ENCODE measurements at regions not wholly inside any gene's neighbourhood (a gene's known extent, or its start where the extent isn't known, plus 50 kb on each side); places are given as distances from the start of the nearest gene placed in this dataset.
A peak's percentile ranks its signal among the peaks of the same experiment; 100 is the strongest.

GRCh38 chr11:119490253-119491006 is 67.5 kb upstream of the THY1 start:
- Mint-ChIP-seq H3K27me3 (ENCODE audit: insufficient read depth, low read depth) (peaks cover 22% of the 10 kb centered on the region), H3K36me3 (no peaks in the 10 kb centered on the region), H3K9me3 (no peaks in the 10 kb centered on the region), H3K4me1 (peaks cover 9% of the 10 kb centered on the region), H3K27ac (no peak overlapping the region), H3K4me3 (no peak overlapping the region)
- no peak overlapping the region for H2AFZ ChIP-seq (replicated peaks)
- no peak overlapping the region for H3K4me3 ChIP-seq
- DNase-seq (ENCODE audit: low spot score), result no peak
- peaks cover 10% of the 10 kb centered on the region for H3K4me1 ChIP-seq
- TF ChIP-seq CTCF (IDR thresholded peaks at IDR 0.05), result no peak
- TF ChIP-seq EZH2 (IDR thresholded peaks at IDR 0.05), result no peak
- TF ChIP-seq EZH2phosphoT487 (IDR thresholded peaks at IDR 0.05), result no peak
- peaks cover 7% of the 10 kb centered on the region for H3K27me3 ChIP-seq
- peaks cover 25% of the 10 kb centered on the region for H4K20me1 ChIP-seq (ENCODE audit: low read depth)
- H3K79me2 ChIP-seq (ENCODE audit: low read depth), result no peaks in the 10 kb centered on the region
- H3K27ac ChIP-seq, result no peak overlapping the region
- no peaks in the 10 kb centered on the region for H3K9me3 ChIP-seq (ENCODE audit: low read depth)
- H3K36me3 ChIP-seq, result no peaks in the 10 kb centered on the region
- no peak overlapping the region for H3K4me2 ChIP-seq
- no peak overlapping the region for H3K9ac ChIP-seq
- H3F3A ChIP-seq (ENCODE audit: low read depth), result no peaks in the 10 kb centered on the region

GRCh38 chr11:119489087-119489486 is 66.1 kb upstream of the THY1 start:
- Histone ChIP-seq H4K20me1 (ENCODE audit: low read depth) (peaks cover 18% of the 10 kb centered on the region), H3K4me3 (no peak overlapping the region), H3K79me2 (ENCODE audit: low read depth) (no peaks in the 10 kb centered on the region), H3K9ac (no peak overlapping the region), H3K9me3 (ENCODE audit: low read depth) (no peaks in the 10 kb centered on the region), H3K4me2 (no peak overlapping the region), H3K36me3 (no peaks in the 10 kb centered on the region), H3K27me3 (peaks cover 7% of the 10 kb centered on the region), H3K4me1 (peaks cover 10% of the 10 kb centered on the region), H2AFZ (replicated peaks) (no peak overlapping the region), H3F3A (ENCODE audit: low read depth) (no peaks in the 10 kb centered on the region), H3K27ac (no peak overlapping the region)
- no peaks in the 10 kb centered on the region for H3K9me3 Mint-ChIP-seq
- H3K36me3 Mint-ChIP-seq, result no peaks in the 10 kb centered on the region
- H3K4me1 Mint-ChIP-seq, result peaks cover 18% of the 10 kb centered on the region
- H3K27me3 Mint-ChIP-seq (ENCODE audit: insufficient read depth, low read depth), result peaks cover 19% of the 10 kb centered on the region
- no peak overlapping the region for H3K4me3 Mint-ChIP-seq
- peak overlapping the region; percentile 29 for H3K27ac Mint-ChIP-seq
- DNase-seq (ENCODE audit: low spot score), result no peak
- TF ChIP-seq EZH2 (IDR thresholded peaks at IDR 0.05) (no peak), EZH2phosphoT487 (IDR thresholded peaks at IDR 0.05) (no peak), CTCF (IDR thresholded peaks at IDR 0.05) (no peak)

GRCh38 chr11:119488256-119488995 is 65.5 kb upstream of the THY1 start:
- no peak overlapping the region for H3K27ac Mint-ChIP-seq
- no peaks in the 10 kb centered on the region for H3F3A ChIP-seq (ENCODE audit: low read depth)
- no peaks in the 10 kb centered on the region for H3K36me3 Mint-ChIP-seq
- no peak overlapping the region for H3K9ac ChIP-seq
- H3K27ac ChIP-seq, result no peak overlapping the region
- H3K4me3 Mint-ChIP-seq, result no peak overlapping the region
- H3K4me1 ChIP-seq, result peaks cover 10% of the 10 kb centered on the region
- no peaks in the 10 kb centered on the region for H3K79me2 ChIP-seq (ENCODE audit: low read depth)
- H3K36me3 ChIP-seq, result no peaks in the 10 kb centered on the region
- peaks cover 16% of the 10 kb centered on the region for H3K27me3 Mint-ChIP-seq (ENCODE audit: insufficient read depth, low read depth)
- no peaks in the 10 kb centered on the region for H3K9me3 Mint-ChIP-seq
- peaks cover 18% of the 10 kb centered on the region for H3K4me1 Mint-ChIP-seq
- H2AFZ ChIP-seq (replicated peaks), result no peak overlapping the region
- peaks cover 16% of the 10 kb centered on the region for H4K20me1 ChIP-seq (ENCODE audit: low read depth)
- H3K9me3 ChIP-seq (ENCODE audit: low read depth), result no peaks in the 10 kb centered on the region
- DNase-seq (ENCODE audit: low spot score), result no peak
- H3K4me3 ChIP-seq, result no peak overlapping the region
- TF ChIP-seq CTCF (IDR thresholded peaks at IDR 0.05), result no peak
- TF ChIP-seq EZH2 (IDR thresholded peaks at IDR 0.05), result no peak
- TF ChIP-seq EZH2phosphoT487 (IDR thresholded peaks at IDR 0.05), result no peak
- peaks cover 7% of the 10 kb centered on the region for H3K27me3 ChIP-seq
- no peak overlapping the region for H3K4me2 ChIP-seq

Measured in neural progenitor cell (in vitro differentiated cells).